Activated naive CD4-positive, alpha-beta T cell treated with anti-CD3 and anti-CD28 coated beads, Interleukin-2, amount 50 U/mL, for 24 hours (primary cell): ENCODE measurements at regions not wholly inside any gene's neighbourhood (a gene's known extent, or its start where the extent isn't known, plus 50 kb on each side); places are given as distances from the start of the nearest gene placed in this dataset.
"Not testable (repeated sequence)": the region's sequence is repeated elsewhere in the genome, so short reads cannot be mapped to it uniquely, and the experiment has no call there.

ENCODE experiments used
- H3K27ac Mint-ChIP-seq: one replicate; pipeline ENCODE4 v1.8.0; 2021; ENCODE audit warnings: mild to moderate bottlenecking, mixed read lengths
- H3K27me3 Mint-ChIP-seq: one replicate; pipeline ENCODE4 v1.8.0; 2021; ENCODE audit warnings: mixed read lengths
- H3K36me3 Mint-ChIP-seq: one replicate; pipeline ENCODE4 v1.8.0; 2021; ENCODE audit warnings: mixed read lengths
- H3K4me1 Mint-ChIP-seq: one replicate; pipeline ENCODE4 v1.8.0; 2021; ENCODE audit warnings: mixed read lengths
- H3K4me3 Mint-ChIP-seq: one replicate; pipeline ENCODE4 v1.8.0; 2021; ENCODE audit warnings: mild to moderate bottlenecking, mixed read lengths
- H3K9me3 Mint-ChIP-seq: one replicate; pipeline ENCODE4 v1.8.0; 2021; ENCODE audit warnings: mixed read lengths

GRCh38 chr1:214843281-214843680 is 239.3 kb upstream of the KCNK2 start:
- Mint-ChIP-seq H3K27me3 (peaks cover 5% of the 10 kb centered on the region), H3K36me3 (no peaks in the 10 kb centered on the region), H3K4me1 (no peaks in the 10 kb centered on the region), H3K27ac (no peak overlapping the region), H3K4me3 (no peak overlapping the region), H3K9me3 (no peaks in the 10 kb centered on the region)

- no peak overlapping the region for H3K27ac Mint-ChIP-seq
- no peaks in the 10 kb centered on the region for H3K9me3 Mint-ChIP-seq
- H3K36me3 Mint-ChIP-seq, result no peaks in the 10 kb centered on the region
- H3K27me3 Mint-ChIP-seq, result peaks cover 5% of the 10 kb centered on the region
- no peak overlapping the region for H3K4me3 Mint-ChIP-seq
- H3K4me1 Mint-ChIP-seq, result no peaks in the 10 kb centered on the region
Measured at GRCh38 chr1:214844319-214844718, 238.2 kb upstream of the KCNK2 start.

- peaks cover 6% of the 10 kb centered on the region for H3K9me3 Mint-ChIP-seq
- peaks cover 8% of the 10 kb centered on the region for H3K27me3 Mint-ChIP-seq
- no peak overlapping the region for H3K4me3 Mint-ChIP-seq
- peaks cover 2% of the 10 kb centered on the region for H3K36me3 Mint-ChIP-seq
- H3K4me1 Mint-ChIP-seq, result no peaks in the 10 kb centered on the region
- no peak overlapping the region for H3K27ac Mint-ChIP-seq
Measured at GRCh38 chr1:214846276-214846675, 236.3 kb upstream of the KCNK2 start.

- H3K36me3 Mint-ChIP-seq, result peaks cover 2% of the 10 kb centered on the region
- H3K9me3 Mint-ChIP-seq, result peaks cover 6% of the 10 kb centered on the region
- no peak overlapping the region for H3K4me3 Mint-ChIP-seq
- H3K27me3 Mint-ChIP-seq, result peaks cover 8% of the 10 kb centered on the region
- H3K27ac Mint-ChIP-seq, result no peak overlapping the region
- H3K4me1 Mint-ChIP-seq, result no peaks in the 10 kb centered on the region
Measured at GRCh38 chr1:214847071-214847810, 235.3 kb upstream of the KCNK2 start.

GRCh38 chr1:214848101-214848500 is 234.4 kb upstream of the KCNK2 start:
- H3K27me3 Mint-ChIP-seq, result peaks cover 6% of the 10 kb centered on the region
- H3K27ac Mint-ChIP-seq, result no peak overlapping the region
- peaks cover 6% of the 10 kb centered on the region for H3K9me3 Mint-ChIP-seq
- no peak overlapping the region for H3K4me3 Mint-ChIP-seq
- H3K4me1 Mint-ChIP-seq, result no peaks in the 10 kb centered on the region
- H3K36me3 Mint-ChIP-seq, result peaks cover 2% of the 10 kb centered on the region

GRCh38 chr1:214850432-214851050 is 232.0 kb upstream of the KCNK2 start:
- Mint-ChIP-seq H3K4me3 (no peak overlapping the region), H3K27ac (no peak overlapping the region), H3K9me3 (peaks cover 6% of the 10 kb centered on the region), H3K36me3 (peaks cover 2% of the 10 kb centered on the region), H3K4me1 (no peaks in the 10 kb centered on the region), H3K27me3 (peaks cover 5% of the 10 kb centered on the region)

GRCh38 chr1:214853340-214853739 is 229.2 kb upstream of the KCNK2 start:
- Mint-ChIP-seq H3K27ac (no peak overlapping the region), H3K4me3 (no peak overlapping the region), H3K27me3 (peaks cover 3% of the 10 kb centered on the region), H3K9me3 (peaks cover 6% of the 10 kb centered on the region), H3K4me1 (no peaks in the 10 kb centered on the region), H3K36me3 (peaks cover 2% of the 10 kb centered on the region)

- Mint-ChIP-seq H3K4me1 (no peaks in the 10 kb centered on the region), H3K27me3 (peaks cover 3% of the 10 kb centered on the region), H3K27ac (no peak overlapping the region), H3K9me3 (peaks cover 6% of the 10 kb centered on the region), H3K36me3 (peaks cover 2% of the 10 kb centered on the region), H3K4me3 (no peak overlapping the region)
Measured at GRCh38 chr1:214854126-214854875, 228.2 kb upstream of the KCNK2 start.

- no peaks in the 10 kb centered on the region for H3K9me3 Mint-ChIP-seq
- H3K36me3 Mint-ChIP-seq, result no peaks in the 10 kb centered on the region
- no peaks in the 10 kb centered on the region for H3K4me1 Mint-ChIP-seq
- H3K27me3 Mint-ChIP-seq, result no peaks in the 10 kb centered on the region
- H3K4me3 Mint-ChIP-seq, result no peak overlapping the region
- no peak overlapping the region for H3K27ac Mint-ChIP-seq
Measured at GRCh38 chr1:214856843-214857242, 225.7 kb upstream of the KCNK2 start.

GRCh38 chr1:214857716-214858115 is 224.8 kb upstream of the KCNK2 start:
- Mint-ChIP-seq H3K27me3 (no peaks in the 10 kb centered on the region), H3K27ac (no peak overlapping the region)

GRCh38 chr1:214859647-214860046 is 222.9 kb upstream of the KCNK2 start:
- no peaks in the 10 kb centered on the region for H3K4me1 Mint-ChIP-seq
- no peak overlapping the region for H3K4me3 Mint-ChIP-seq
- no peaks in the 10 kb centered on the region for H3K36me3 Mint-ChIP-seq
- H3K9me3 Mint-ChIP-seq, result no peaks in the 10 kb centered on the region
- no peaks in the 10 kb centered on the region for H3K27me3 Mint-ChIP-seq
- no peak overlapping the region for H3K27ac Mint-ChIP-seq

More at GRCh38 chr1:214857716-214858115, 224.8 kb upstream of the KCNK2 start:
- no peaks in the 10 kb centered on the region for H3K4me1 Mint-ChIP-seq
- H3K36me3 Mint-ChIP-seq, result no peaks in the 10 kb centered on the region
- no peak overlapping the region for H3K4me3 Mint-ChIP-seq
- H3K9me3 Mint-ChIP-seq, result no peaks in the 10 kb centered on the region

GRCh38 chr1:214861615-214862014 is 220.9 kb upstream of the KCNK2 start:
- H3K9me3 Mint-ChIP-seq, result no peaks in the 10 kb centered on the region
- no peaks in the 10 kb centered on the region for H3K27me3 Mint-ChIP-seq
- H3K27ac Mint-ChIP-seq, result no peak overlapping the region
- H3K4me1 Mint-ChIP-seq, result no peaks in the 10 kb centered on the region
- H3K36me3 Mint-ChIP-seq, result no peaks in the 10 kb centered on the region
- H3K4me3 Mint-ChIP-seq, result no peak overlapping the region

- Mint-ChIP-seq H3K27me3 (no peaks in the 10 kb centered on the region), H3K27ac (no peak overlapping the region), H3K36me3 (no peaks in the 10 kb centered on the region), H3K9me3 (no peaks in the 10 kb centered on the region), H3K4me1 (no peaks in the 10 kb centered on the region), H3K4me3 (no peak overlapping the region)
Measured at GRCh38 chr1:214862421-214862820, 220.1 kb upstream of the KCNK2 start.

GRCh38 chr1:214864896-214865688 is 217.4 kb upstream of the KCNK2 start:
- Mint-ChIP-seq H3K27me3 (no peaks in the 10 kb centered on the region), H3K4me3 (no peak overlapping the region), H3K4me1 (no peaks in the 10 kb centered on the region), H3K36me3 (no peaks in the 10 kb centered on the region), H3K9me3 (no peaks in the 10 kb centered on the region), H3K27ac (no peak overlapping the region)

- H3K9me3 Mint-ChIP-seq, H3K27me3 Mint-ChIP-seq, H3K4me1 Mint-ChIP-seq, H3K27ac Mint-ChIP-seq, H3K4me3 Mint-ChIP-seq, H3K36me3 Mint-ChIP-seq: not testable (repeated sequence)
Measured at GRCh38 chr1:214870426-214870825, 212.1 kb upstream of the KCNK2 start.
